ENCODE measurements at regions not wholly inside any gene's neighbourhood (a gene's known extent, or its start where the extent isn't known, plus 50 kb on each side); places are given as distances from the start of the nearest gene placed in this dataset.

- DNase-seq, result no peak
These were observed 284.5 kb downstream of the SS18 start for GRCh38 chr18:25805939-25806338.

GRCh38 chr18:25805323-25805722 lies 285.1 kb downstream of the SS18 start:
- DNase-seq, result no peak

- DNase-seq, result no peak
These were observed 291.2 kb downstream of the SS18 start for GRCh38 chr18:25799231-25799630.

GRCh38 chr18:25798046-25798445 lies 292.4 kb downstream of the SS18 start:
- DNase-seq, result no peak

- no peak for DNase-seq
These were observed 295.2 kb downstream of the SS18 start for GRCh38 chr18:25795213-25795612.

GRCh38 chr18:25787276-25787675 lies 303.1 kb downstream of the SS18 start:
- DNase-seq, result no peak

GRCh38 chr18:25786758-25787157 lies 303.7 kb downstream of the SS18 start:
- no peak for DNase-seq

- no peak for DNase-seq
These were observed 310.3 kb downstream of the SS18 start for GRCh38 chr18:25780105-25780504.

- no peak for DNase-seq
These were observed 318.6 kb downstream of the SS18 start for GRCh38 chr18:25771796-25772195.

- no peak for DNase-seq
These were observed 325.6 kb downstream of the SS18 start for GRCh38 chr18:25764777-25765176.

- no peak for DNase-seq
These were observed 331.3 kb downstream of the SS18 start for GRCh38 chr18:25759111-25759510.

GRCh38 chr18:25743646-25744151 lies 346.7 kb downstream of the SS18 start:
- no peak for DNase-seq

GRCh38 chr18:25739376-25739775 lies 351.0 kb downstream of the SS18 start:
- DNase-seq, result no peak

GRCh38 chr18:25737710-25738311 lies 352.6 kb downstream of the SS18 start:
- no peak for DNase-seq

- DNase-seq, result no peak
These were observed 353.9 kb downstream of the SS18 start for GRCh38 chr18:25736516-25736915.

- no peak for DNase-seq
These were observed 355.0 kb downstream of the SS18 start for GRCh38 chr18:25735459-25735858.

- DNase-seq, result no peak
These were observed 356.1 kb downstream of the SS18 start for GRCh38 chr18:25734336-25734735.

- DNase-seq, result no peak
These were observed 357.6 kb downstream of the SS18 start for GRCh38 chr18:25732862-25733261.

- no peak for DNase-seq
These were observed 361.3 kb downstream of the SS18 start for GRCh38 chr18:25729072-25729471.

GRCh38 chr18:25727281-25727985 lies 363.0 kb downstream of the SS18 start:
- DNase-seq, result no peak

GRCh38 chr18:25726298-25726697 lies 364.1 kb downstream of the SS18 start:
- no peak for DNase-seq

GRCh38 chr18:25725501-25725900 lies 364.9 kb downstream of the SS18 start:
- no peak for DNase-seq

- no peak for DNase-seq
These were observed 365.4 kb downstream of the SS18 start for GRCh38 chr18:25724997-25725396.

- DNase-seq, result no peak
These were observed 366.3 kb downstream of the SS18 start for GRCh38 chr18:25724121-25724520.

- DNase-seq, result no peak
These were observed 361.1 kb upstream of the ZNF521 start for GRCh38 chr18:25713103-25713502.
